SH-SY5Y (cell line): ENCODE measurements at regions not wholly inside any gene's neighbourhood (a gene's known extent, or its start where the extent isn't known, plus 50 kb on each side); places are given as distances from the start of the nearest gene placed in this dataset.

Experiments used
- GATA2 ChIP-seq: IDR thresholded peaks from 2 replicates; pipeline ENCODE4 v1.6.1; 2011; ENCODE audit warnings: mild to moderate bottlenecking, low read depth, low read length
- GATA3 ChIP-seq: IDR thresholded peaks from 2 replicates; pipeline ENCODE4 v1.6.1; 2011; ENCODE audit warnings: low read depth, mild to moderate bottlenecking, low read length, moderate library complexity

GRCh38 chr5:68352166-68352565, 136.6 kb downstream of the PIK3R1 start:
- no peak for TF ChIP-seq GATA2

GRCh38 chr5:68353605-68354004, 138.0 kb downstream of the PIK3R1 start:
- no peak for TF ChIP-seq GATA3
- no peak for TF ChIP-seq GATA2

GRCh38 chr5:68354315-68354714, 138.8 kb downstream of the PIK3R1 start:
- no peak for TF ChIP-seq GATA2
- TF ChIP-seq GATA3, result no peak

GRCh38 chr5:68356216-68356615, 140.7 kb downstream of the PIK3R1 start:
- TF ChIP-seq GATA2 (no peak), GATA3 (no peak)

- TF ChIP-seq GATA3, result no peak
- no peak for TF ChIP-seq GATA2
Measured at GRCh38 chr5:68356623-68357022, 141.1 kb downstream of the PIK3R1 start.

- TF ChIP-seq GATA3, result no peak
Measured at GRCh38 chr5:68359699-68360098, 144.1 kb downstream of the PIK3R1 start.

GRCh38 chr5:68362331-68362730, 146.8 kb downstream of the PIK3R1 start:
- no peak for TF ChIP-seq GATA3
- TF ChIP-seq GATA2, result no peak

GRCh38 chr5:68365889-68366288, 150.3 kb downstream of the PIK3R1 start:
- TF ChIP-seq GATA2 (no peak), GATA3 (no peak)

GRCh38 chr5:68367287-68367686, 151.7 kb downstream of the PIK3R1 start:
- no peak for TF ChIP-seq GATA3
- no peak for TF ChIP-seq GATA2

- TF ChIP-seq GATA3 (no peak), GATA2 (no peak)
Measured at GRCh38 chr5:68367717-68368116, 152.2 kb downstream of the PIK3R1 start.

GRCh38 chr5:68368311-68369022, 152.9 kb downstream of the PIK3R1 start:
- no peak for TF ChIP-seq GATA2
- TF ChIP-seq GATA3, result no peak

- no peak for TF ChIP-seq GATA2
- no peak for TF ChIP-seq GATA3
Measured at GRCh38 chr5:68369023-68369359, 153.4 kb downstream of the PIK3R1 start.

GRCh38 chr5:68369457-68370125, 154.0 kb downstream of the PIK3R1 start:
- TF ChIP-seq GATA3 (no peak), GATA2 (no peak)

- no peak for TF ChIP-seq GATA2
- TF ChIP-seq GATA3, result no peak
Measured at GRCh38 chr5:68370196-68370595, 154.6 kb downstream of the PIK3R1 start.

- TF ChIP-seq GATA2 (no peak), GATA3 (no peak)
Measured at GRCh38 chr5:68371607-68372006, 156.1 kb downstream of the PIK3R1 start.

GRCh38 chr5:68372161-68372560, 156.6 kb downstream of the PIK3R1 start:
- TF ChIP-seq GATA2 (no peak), GATA3 (no peak)

GRCh38 chr5:68373050-68373449, 157.5 kb downstream of the PIK3R1 start:
- TF ChIP-seq GATA2 (no peak), GATA3 (no peak)
